Esophagus squamous epithelium (tissue), 5 donors: ENCODE measurements at regions not wholly inside any gene's neighbourhood (a gene's known extent, or its start where the extent isn't known, plus 50 kb on each side); places are given as distances from the start of the nearest gene placed in this dataset.

Experiments used
- DNase-seq: peaks from one replicate; lab custom pipeline; 2025; lab: John Stamatoyannopoulos, UW
- H3K27ac ChIP-seq, 4 donors: fragments of 200-600 bp; sonication (generic); one replicate each; pipeline ENCODE4 v1.5.1; 2016 to 2019; ENCODE audit warnings: mild to moderate bottlenecking in 1 of 4
- H3K27me3 ChIP-seq, 4 donors: fragments of 200-600 bp; sonication (generic); 1 replicate in 3 of 4; 2 replicates in 1 of 4; pipeline versions ENCODE4 v1.5.1 to v1.6.0; 2017 to 2021; ENCODE audit warnings: antibody characterized with exemption in 1 of 4
- H3K36me3 ChIP-seq, 3 donors: fragments of 200-600 bp; sonication (generic); one replicate each; pipeline ENCODE4 v1.5.1; 2016 to 2019
- H3K4me1 ChIP-seq, 3 donors: fragments of 200-600 bp; sonication (generic); one replicate each; pipeline ENCODE4 v1.5.1; 2017 to 2019
- H3K4me3 ChIP-seq, 4 donors: fragments of 200-600 bp; sonication (generic); 1 replicate in 3 of 4; 2 replicates in 1 of 4; pipeline ENCODE4 v1.5.1; 2016 to 2019; ENCODE audit warnings: mild to moderate bottlenecking in 2 of 4, moderate library complexity in 1 of 4
- H3K9me3 ChIP-seq, 3 donors: fragments of 200-600 bp; sonication (generic); one replicate each; pipeline ENCODE4 v1.5.1; 2016 to 2019
- POLR2A ChIP-seq, 4 donors: fragments of 450-650 bp; IDR thresholded peaks; one replicate each; pipeline ENCODE4 v1.6.1; 2017; ENCODE audit warnings: antibody characterized with exemption in 4 of 4, mild to moderate bottlenecking in 4 of 4, moderate library complexity in 3 of 4
- WGBS, 2 donors: methylation state at CpG; one replicate each; pipeline ENCODE4 v1.1.5; 2018; 5-methylcytosine and 5-hydroxymethylcytosine counted together
- intact Hi-C: fragments of 100-400 bp; cut with DNase I; formaldehyde crosslinking; loops from one replicate; pipeline ENCODE4 v1.15.0; 2022
- TF ChIP-seq, protein P1 (sequence below), 6 experiments: fragments of 450-650 bp in 4 of 6; fragments of 200-600 bp in 2 of 6; sonication (generic) in 2 of 6; IDR thresholded peaks; one replicate each; pipeline ENCODE4 v1.5.1; 2016 to 2019; ENCODE audit warnings: antibody characterized with exemption in 6 of 6, mild to moderate bottlenecking in 4 of 6, moderate library complexity in 4 of 6
- donor health status: DM: yes; HTN: yes; CAD: no.

DNA sequence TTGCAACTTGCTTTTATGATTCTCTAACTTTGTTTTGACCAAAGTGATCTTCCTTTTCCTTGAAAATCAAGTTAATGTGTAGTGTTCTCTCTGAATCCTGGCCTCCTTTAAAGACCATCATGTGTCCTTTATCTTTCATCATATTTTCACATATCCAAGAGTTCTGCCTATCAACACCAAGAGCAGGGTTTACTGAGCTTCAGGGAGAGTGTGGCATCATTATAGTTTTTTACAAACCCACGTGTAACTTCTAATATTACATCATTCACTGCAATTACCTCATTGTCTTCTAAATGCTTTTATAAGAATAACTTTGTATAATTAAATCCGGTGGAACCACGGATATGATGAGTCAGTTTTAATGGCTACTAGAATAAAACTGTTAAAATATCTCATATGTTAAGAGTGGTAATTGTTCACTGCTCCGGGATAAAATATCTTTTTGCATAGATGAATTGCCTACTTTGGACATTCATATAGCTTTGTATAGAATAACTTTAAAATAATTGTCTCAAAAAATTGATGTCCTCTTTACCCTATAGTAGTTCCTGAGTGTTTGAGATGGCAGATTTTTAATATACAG lies 248.8 kb upstream of the GRM7 start:
- intact Hi-C loops = no loop called here
- no peak for DNase-seq
- Histone ChIP-seq H3K27ac (no peak overlapping the region), H3K4me1 (no peaks in the 10 kb centered on the region), H3K4me3 (no peak overlapping the region), H3K27me3 (no peaks in the 10 kb centered on the region), H3K36me3 (no peaks in the 10 kb centered on the region), H3K9me3 (peaks cover 0 to 6% (median 0%) of the 10 kb centered on the region in 3 donors)
- TF ChIP-seq POLR2A (IDR thresholded peaks at IDR 0.05) = no peak
- 72% methylated on average over 4 of the region's 4 CpGs; no CpG with 5 or more reads in 1 of the 2 donors for WGBS, 2 donors

DNA sequence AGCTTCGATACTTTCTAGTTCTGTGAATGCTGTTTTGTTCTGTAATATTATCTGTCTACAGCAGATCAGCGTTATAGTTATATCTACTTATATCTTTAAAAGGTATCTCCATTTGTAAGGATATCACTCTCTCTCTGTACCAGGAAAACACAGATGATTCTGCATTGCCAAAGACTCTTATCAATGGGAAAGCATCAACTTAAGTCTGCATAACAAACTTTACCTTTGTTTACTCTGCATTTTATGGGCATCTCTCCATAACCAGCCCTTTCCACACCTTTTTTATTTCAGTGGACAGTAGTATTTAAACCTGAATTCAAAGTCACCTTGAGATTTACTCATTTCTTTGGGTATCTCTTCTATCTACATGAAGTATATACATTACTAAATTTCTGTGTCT lies 238.7 kb upstream of the GRM7 start:
- Histone ChIP-seq H3K4me1 (no peaks in the 10 kb centered on the region), H3K27me3 (no peaks in the 10 kb centered on the region), H3K36me3 (no peaks in the 10 kb centered on the region), H3K9me3 (no peaks in the 10 kb centered on the region), H3K4me3 (no peak overlapping the region), H3K27ac (no peak overlapping the region)
- TF ChIP-seq, protein P1, sequence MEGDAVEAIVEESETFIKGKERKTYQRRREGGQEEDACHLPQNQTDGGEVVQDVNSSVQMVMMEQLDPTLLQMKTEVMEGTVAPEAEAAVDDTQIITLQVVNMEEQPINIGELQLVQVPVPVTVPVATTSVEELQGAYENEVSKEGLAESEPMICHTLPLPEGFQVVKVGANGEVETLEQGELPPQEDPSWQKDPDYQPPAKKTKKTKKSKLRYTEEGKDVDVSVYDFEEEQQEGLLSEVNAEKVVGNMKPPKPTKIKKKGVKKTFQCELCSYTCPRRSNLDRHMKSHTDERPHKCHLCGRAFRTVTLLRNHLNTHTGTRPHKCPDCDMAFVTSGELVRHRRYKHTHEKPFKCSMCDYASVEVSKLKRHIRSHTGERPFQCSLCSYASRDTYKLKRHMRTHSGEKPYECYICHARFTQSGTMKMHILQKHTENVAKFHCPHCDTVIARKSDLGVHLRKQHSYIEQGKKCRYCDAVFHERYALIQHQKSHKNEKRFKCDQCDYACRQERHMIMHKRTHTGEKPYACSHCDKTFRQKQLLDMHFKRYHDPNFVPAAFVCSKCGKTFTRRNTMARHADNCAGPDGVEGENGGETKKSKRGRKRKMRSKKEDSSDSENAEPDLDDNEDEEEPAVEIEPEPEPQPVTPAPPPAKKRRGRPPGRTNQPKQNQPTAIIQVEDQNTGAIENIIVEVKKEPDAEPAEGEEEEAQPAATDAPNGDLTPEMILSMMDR (IDR thresholded peaks at IDR 0.05) = no peak
- TF ChIP-seq POLR2A (IDR thresholded peaks at IDR 0.05) = no peak
- intact Hi-C loops = no loop called here
- no peak for DNase-seq
- WGBS, 2 donors = 52 to 84% methylated on average over 2 of the region's 2 CpGs

DNA sequence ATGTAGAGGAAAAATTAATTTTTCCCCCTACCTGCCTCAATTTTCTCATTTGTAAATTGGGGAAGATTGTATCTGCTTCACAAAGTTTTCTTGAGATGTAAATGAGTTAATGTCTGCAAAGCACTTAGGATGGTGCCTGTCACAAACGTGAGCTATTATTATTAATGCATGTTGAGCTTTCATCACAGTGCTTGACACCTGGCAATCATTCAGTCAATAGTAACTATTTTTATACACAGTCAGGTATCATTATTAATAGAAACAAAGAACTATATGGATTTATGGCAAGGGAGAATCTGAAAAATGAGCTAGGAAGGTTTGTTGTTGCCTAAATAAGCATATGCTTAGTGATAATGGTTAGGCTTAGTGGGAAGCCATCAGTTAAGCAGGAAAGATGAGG lies 238.2 kb upstream of the GRM7 start:
- intact Hi-C loops = no loop called here
- DNase-seq = no peak
- no peak overlapping the region for H3K4me3 ChIP-seq
- H3K27ac ChIP-seq = no peak overlapping the region
- no peaks in the 10 kb centered on the region for H3K4me1 ChIP-seq
- 50 to 65% methylated on average over 1 of the region's 1 CpG for WGBS, 2 donors
- H3K36me3 ChIP-seq = no peaks in the 10 kb centered on the region
- TF ChIP-seq, protein P1 (IDR thresholded peaks at IDR 0.05) = no peak
- no peak for TF ChIP-seq POLR2A (IDR thresholded peaks at IDR 0.05)
- no peaks in the 10 kb centered on the region for H3K27me3 ChIP-seq
- H3K9me3 ChIP-seq = no peaks in the 10 kb centered on the region

DNA sequence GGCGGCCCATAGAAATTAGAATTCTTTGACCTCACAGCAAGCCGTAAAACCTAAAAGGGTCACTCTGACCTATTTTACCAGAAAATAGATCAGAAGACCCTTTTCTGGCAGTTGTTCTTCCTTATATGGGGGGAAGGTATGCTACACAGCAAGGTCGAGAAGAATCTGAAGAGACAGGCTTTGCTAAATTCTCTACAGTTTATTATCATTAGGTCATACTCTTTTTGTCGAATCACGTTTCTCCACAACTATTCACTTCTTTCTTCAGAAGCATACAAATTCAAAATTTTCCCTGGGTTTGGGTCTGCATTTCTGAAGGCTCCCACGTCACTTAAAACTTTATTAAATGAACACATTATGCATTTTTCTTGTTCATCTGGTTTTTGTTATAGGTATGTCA lies 229.5 kb upstream of the GRM7 start:
- WGBS, 2 donors = 64 to 83% methylated on average over 6 of the region's 6 CpGs

DNA sequence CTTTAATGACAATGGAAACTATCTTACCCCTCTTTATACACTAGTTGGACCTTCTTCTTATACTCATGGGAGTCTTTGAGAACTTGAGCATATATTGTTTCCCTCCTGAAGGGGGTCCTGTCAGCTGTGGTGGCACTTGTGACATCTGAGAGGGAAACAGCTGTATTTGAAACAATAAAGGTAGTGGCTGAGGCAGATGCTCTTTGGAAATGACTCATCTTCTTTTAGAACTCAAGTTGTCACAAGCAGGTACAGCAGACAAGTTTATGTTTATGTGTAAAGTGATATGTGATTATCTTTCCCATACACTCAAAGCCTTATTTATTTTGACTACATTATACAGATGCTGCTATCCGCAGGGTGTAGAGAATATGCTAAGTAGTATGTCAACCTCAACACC lies 220.0 kb upstream of the GRM7 start:
- no peak for TF ChIP-seq POLR2A (IDR thresholded peaks at IDR 0.05)
- TF ChIP-seq, protein P1 (IDR thresholded peaks at IDR 0.05) = no peak
- Histone ChIP-seq H3K4me3 (no peak overlapping the region), H3K9me3 (no peaks in the 10 kb centered on the region), H3K27ac (no peak overlapping the region), H3K4me1 (no peaks in the 10 kb centered on the region), H3K27me3 (no peaks in the 10 kb centered on the region), H3K36me3 (no peaks in the 10 kb centered on the region)
- 50 to 81% methylated on average over 1 of the region's 1 CpG for WGBS, 2 donors
- DNase-seq = no peak
- intact Hi-C loops = no loop called here

More for the DNA sequence above, 229.5 kb upstream of the GRM7 start:
- H3K4me1 ChIP-seq = no peaks in the 10 kb centered on the region
- H3K36me3 ChIP-seq = no peaks in the 10 kb centered on the region
- H3K9me3 ChIP-seq = no peaks in the 10 kb centered on the region
- DNase-seq = no peak
- H3K4me3 ChIP-seq = no peak overlapping the region
- no peaks in the 10 kb centered on the region for H3K27me3 ChIP-seq
- TF ChIP-seq POLR2A (IDR thresholded peaks at IDR 0.05) = no peak
- TF ChIP-seq, protein P1 (IDR thresholded peaks at IDR 0.05) = no peak
- intact Hi-C loops = no loop called here
- no peak overlapping the region for H3K27ac ChIP-seq
